IMR-90 (cell line): ENCODE measurements at regions not wholly inside any gene's neighbourhood (a gene's known extent, or its start where the extent isn't known, plus 50 kb on each side); places are given as distances from the start of the nearest gene placed in this dataset.

ENCODE experiments used
- ATAC-seq: fragments of 200-7000 bp; cut with Tn5 transposase; 2 replicates; pipeline ENCODE4 v1.9.1; 2020; ENCODE audit warnings: low read depth, mild to moderate bottlenecking, moderate library complexity
- BruUV-seq: library from RNA; stranded (reverse); fragments of 400-500 nt; replicated peaks from 2 replicates; lab custom pipeline; 2021; lab: Mats Ljungman, UMichigan
- CTCF ChIA-PET: fragments of 300-600 bp; formaldehyde crosslinking; extraction: SDS; loops from one replicate; lab custom pipeline; 2021; ENCODE audit warnings: antibody characterized with exemption; lab: Yijun Ruan, JAX
- POLR2A ChIA-PET: fragments of 300-600 bp; sonication (Branson Sonifier 250); formaldehyde crosslinking; loops from one replicate; lab custom pipeline; 2022; ENCODE audit warnings: antibody characterized with exemption; ENCODE audit not compliant: unreplicated experiment; lab: Charles Lee
- DNase-seq: peaks from one replicate; pipeline ENCODE4 v3.0.0; 2013
- H2AFZ ChIP-seq: replicated peaks from 2 replicates; pipeline ENCODE3; 2013; ENCODE audit warnings: low read length, mild to moderate bottlenecking; ENCODE audit not compliant: poor library complexity
- H2AK5ac ChIP-seq: 2 replicates; pipeline ENCODE4 v1.6.1; 2013; ENCODE audit warnings: low read depth, low read length, inconsistent platforms
- H2AK9ac ChIP-seq: replicated peaks from 2 replicates; pipeline ENCODE3; 2013; ENCODE audit warnings: mild to moderate bottlenecking, low read depth, low read length, moderate library complexity; ENCODE audit not compliant: poor library complexity
- H2BK120ac ChIP-seq: 2 replicates; pipeline ENCODE4 v1.6.1; 2013; ENCODE audit warnings: low read depth, low read length, inconsistent platforms
- H2BK15ac ChIP-seq: 3 replicates; pipeline ENCODE4 v1.6.1; 2013; ENCODE audit warnings: low read depth, low read length, inconsistent platforms
- H2BK20ac ChIP-seq: 2 replicates; pipeline ENCODE4 v1.6.1; 2013; ENCODE audit warnings: low read depth, mild to moderate bottlenecking, inconsistent platforms, low read length, moderate library complexity
- H2BK5ac ChIP-seq: 2 replicates; pipeline ENCODE4 v1.6.1; 2013; ENCODE audit warnings: mild to moderate bottlenecking, low read depth, low read length, inconsistent platforms; ENCODE audit not compliant: poor library complexity, severe bottlenecking
- H3K14ac ChIP-seq: replicated peaks from 2 replicates; pipeline ENCODE4 v1.6.1; 2013; ENCODE audit warnings: low read depth, low read length, inconsistent platforms
- H3K18ac ChIP-seq: 2 replicates; pipeline ENCODE4 v1.6.1; 2013; ENCODE audit warnings: low read depth, low read length, control low read depth
- H3K23ac ChIP-seq: 2 replicates; pipeline ENCODE4 v1.6.1; 2013; ENCODE audit warnings: low read depth, low read length, inconsistent platforms
- H3K27ac ChIP-seq: 2 replicates; pipeline ENCODE4 v1.5.1; 2013; ENCODE audit warnings: mild to moderate bottlenecking, control low read depth, low read length; ENCODE audit not compliant: insufficient read depth
- H3K27me3 ChIP-seq: 2 replicates; pipeline ENCODE4 v1.6.1; 2013; ENCODE audit warnings: low read length; ENCODE audit not compliant: control insufficient read depth, insufficient read depth
- H3K36me3 ChIP-seq: 2 replicates; pipeline ENCODE4 v1.6.1; 2013; ENCODE audit warnings: low read length, mixed read lengths; ENCODE audit not compliant: control insufficient read depth, insufficient read depth
- H3K4ac ChIP-seq: 2 replicates; pipeline ENCODE4 v1.6.1; 2013; ENCODE audit warnings: low read depth, low read length, inconsistent platforms
- H3K4me1 ChIP-seq: 2 replicates; pipeline ENCODE4 v1.6.1; 2013; ENCODE audit warnings: low read length, mixed read lengths; ENCODE audit not compliant: control insufficient read depth, insufficient read depth
- H3K4me2 ChIP-seq: 2 replicates; pipeline ENCODE4 v1.6.1; 2013; ENCODE audit warnings: low read depth, mild to moderate bottlenecking, control low read depth, low read length, moderate library complexity
- H3K4me3 ChIP-seq: 2 replicates; pipeline ENCODE4 v1.5.1; 2013; ENCODE audit warnings: low read depth, mild to moderate bottlenecking, control low read depth, low read length, moderate library complexity; ENCODE audit not compliant: insufficient read depth
- H3K56ac ChIP-seq: 2 replicates; pipeline ENCODE4 v1.6.1; 2013; ENCODE audit warnings: low read length, inconsistent platforms; ENCODE audit not compliant: insufficient read depth; ENCODE audit errors: extremely low read depth
- H3K79me1 ChIP-seq, 2 experiments: 2 replicates each; pipeline ENCODE4 v1.6.1; 2013; ENCODE audit warnings: low read length in 2 of 2, inconsistent platforms in 1 of 2, low read depth in 1 of 2
- H3K9ac ChIP-seq: 2 replicates; pipeline ENCODE4 v1.6.1; 2013; ENCODE audit warnings: low read depth, low read length, control low read depth
- H3K9me1 ChIP-seq: 2 replicates; pipeline ENCODE4 v1.6.1; 2013; ENCODE audit warnings: low read length, inconsistent platforms; ENCODE audit not compliant: insufficient read depth
- H3K9me3 ChIP-seq: 2 replicates; pipeline ENCODE4 v1.6.1; 2013; ENCODE audit warnings: low read length; ENCODE audit not compliant: control insufficient read depth, insufficient read depth
- H4K20me1 ChIP-seq: 2 replicates; pipeline ENCODE4 v1.6.1; 2013; ENCODE audit warnings: low read length, inconsistent platforms; ENCODE audit not compliant: insufficient read depth
- H4K5ac ChIP-seq: 2 replicates; pipeline ENCODE4 v1.6.1; 2013; ENCODE audit warnings: mild to moderate bottlenecking, low read depth, low read length, control low read depth
- H4K8ac ChIP-seq, 2 experiments: 2 replicates each; pipeline ENCODE4 v1.6.1; 2013; ENCODE audit warnings: low read depth in 2 of 2, low read length in 2 of 2, control low read depth in 1 of 2, inconsistent platforms in 1 of 2
- H4K91ac ChIP-seq: 2 replicates; pipeline ENCODE4 v1.6.1; 2013; ENCODE audit warnings: low read depth, low read length, inconsistent platforms; ENCODE audit not compliant: insufficient read depth
- CEBPB ChIP-seq: IDR thresholded peaks from 2 replicates; pipeline ENCODE4 v1.6.1; 2012; ENCODE audit warnings: low read depth, low read length, improper control_type of control experiment
- ELK1 ChIP-seq: fragments of 150-350 bp; IDR thresholded peaks from 2 replicates; pipeline ENCODE4 v1.6.1; 2016; ENCODE audit warnings: low read depth, mild to moderate bottlenecking, low read length, moderate library complexity, borderline replicate concordance
- MAZ ChIP-seq: IDR thresholded peaks from 2 replicates; pipeline ENCODE4 v1.6.1; 2012; ENCODE audit warnings: low read depth, mild to moderate bottlenecking, low read length, improper control_type of control experiment, moderate library complexity, borderline replicate concordance
- MXI1 ChIP-seq: IDR thresholded peaks from 2 replicates; pipeline ENCODE4 v1.6.1; 2012; ENCODE audit warnings: low read depth, mild to moderate bottlenecking, low read length, moderate library complexity, borderline replicate concordance
- NFE2L2 ChIP-seq: fragments of 150-350 bp; IDR thresholded peaks from 2 replicates; pipeline ENCODE4 v1.6.1; 2016; ENCODE audit warnings: low read depth, mild to moderate bottlenecking, low read length
- POLR2A ChIP-seq: IDR thresholded peaks from 2 replicates; pipeline ENCODE4 v1.6.1; 2012; ENCODE audit warnings: mild to moderate bottlenecking, low read depth, low read length
- RAD21 ChIP-seq: IDR thresholded peaks from 2 replicates; pipeline ENCODE4 v1.6.1; 2012; ENCODE audit warnings: low read length, improper control_type of control experiment
- RCOR1 ChIP-seq: IDR thresholded peaks from 2 replicates; pipeline ENCODE4 v1.6.1; 2012; ENCODE audit warnings: mild to moderate bottlenecking, low read length, improper control_type of control experiment; ENCODE audit not compliant: insufficient replicate concordance
- RFX5 ChIP-seq: IDR thresholded peaks from 2 replicates; pipeline ENCODE4 v1.8.0; 2012; ENCODE audit warnings: low read depth, mild to moderate bottlenecking, low read length, moderate library complexity
- SMC3 ChIP-seq: fragments of 150-350 bp; IDR thresholded peaks from 2 replicates; pipeline ENCODE4 v1.6.1; 2016; ENCODE audit warnings: low read depth, mild to moderate bottlenecking, antibody characterized with exemption, low read length, moderate library complexity
- WGBS, 2 experiments: methylation state at CpG; one replicate each; pipeline versions ENCODE4 v1.1.5 to v1.1.7; 2013; ENCODE audit warnings: missing lambda C conversion rate in 2 of 2; ENCODE audit not compliant: insufficient read length in 1 of 2; ENCODE audit errors: extremely low coverage in 2 of 2; 5-methylcytosine and 5-hydroxymethylcytosine counted together
- dilution Hi-C: fragments of 300-500 bp; cut with HindIII; formaldehyde crosslinking; loops from one replicate; pipeline ENCODE4 v1.14.3; 2018; ENCODE audit warnings: low sequenced_read_pairs; ENCODE audit not compliant: unreplicated experiment
- in situ Hi-C: fragments of 300-500 bp; cut with MboI; formaldehyde crosslinking; loops from 3 replicates; pipeline ENCODE4 v1.14.3; 2019; ENCODE audit warnings: low sequenced_read_pairs, inconsistent platforms, mixed read lengths
- intact Hi-C: fragments of 100-400 bp; cut with micrococcal nuclease; formaldehyde crosslinking; loops from 2 replicates; pipeline ENCODE4 v1.10.0; 2022

GRCh38 chr5:101482931-101483330 lies 579.8 kb upstream of the ST8SIA4 start:
- BruUV-seq: no TSS peak
- Histone ChIP-seq H3K23ac (no peak overlapping the region), H4K8ac (no peak overlapping the region), H3K79me1 (no peaks in the 10 kb centered on the region), H3K18ac (no peak overlapping the region), H3K27ac (no peak overlapping the region), H2BK120ac (no peak overlapping the region), H3K4me2 (no peak overlapping the region), H2BK20ac (no peak overlapping the region), H2BK5ac (no peak overlapping the region), H4K91ac (no peak overlapping the region), H4K20me1 (no peaks in the 10 kb centered on the region), H3K36me3 (no peaks in the 10 kb centered on the region), H3K9me3 (peaks cover 5% of the 10 kb centered on the region), H2AFZ (no peak overlapping the region), H3K14ac (no peak overlapping the region), H3K56ac (no peak overlapping the region), H3K9me1 (no peaks in the 10 kb centered on the region), H2AK5ac (no peak overlapping the region), H3K9ac (no peak overlapping the region), H3K4ac (no peak overlapping the region), H3K4me1 (no peaks in the 10 kb centered on the region), H2BK15ac (no peak overlapping the region), H3K27me3 (no peaks in the 10 kb centered on the region), H2AK9ac (no peak overlapping the region), H4K5ac (no peak overlapping the region), H3K4me3 (no peak overlapping the region)
- ATAC-seq (no peak), DNase-seq (no peak)
- dilution Hi-C loops (no loop called here), in situ Hi-C loops (no loop called here), intact Hi-C loops (no loop called here)
- no peak for TF ChIP-seq MXI1
- TF ChIP-seq RCOR1: no peak
- no peak for TF ChIP-seq SMC3
- TF ChIP-seq RAD21: no peak
- no peak for TF ChIP-seq POLR2A
- TF ChIP-seq RFX5: no peak
- no peak for TF ChIP-seq NFE2L2
- TF ChIP-seq ELK1: no peak
- TF ChIP-seq CEBPB: no peak
- TF ChIP-seq MAZ: no peak
- CTCF ChIA-PET: no interaction called here
- POLR2A ChIA-PET: no interaction called here
- WGBS, 2 experiments: 100% methylated on average over 1 of the region's 3 CpGs; no CpG with 5 or more reads in 1 of the 2 experiments
